ENCODE measurements at regions not wholly inside any gene's neighbourhood (a gene's known extent, or its start where the extent isn't known, plus 50 kb on each side); places are given as distances from the start of the nearest gene placed in this dataset.

DNA sequence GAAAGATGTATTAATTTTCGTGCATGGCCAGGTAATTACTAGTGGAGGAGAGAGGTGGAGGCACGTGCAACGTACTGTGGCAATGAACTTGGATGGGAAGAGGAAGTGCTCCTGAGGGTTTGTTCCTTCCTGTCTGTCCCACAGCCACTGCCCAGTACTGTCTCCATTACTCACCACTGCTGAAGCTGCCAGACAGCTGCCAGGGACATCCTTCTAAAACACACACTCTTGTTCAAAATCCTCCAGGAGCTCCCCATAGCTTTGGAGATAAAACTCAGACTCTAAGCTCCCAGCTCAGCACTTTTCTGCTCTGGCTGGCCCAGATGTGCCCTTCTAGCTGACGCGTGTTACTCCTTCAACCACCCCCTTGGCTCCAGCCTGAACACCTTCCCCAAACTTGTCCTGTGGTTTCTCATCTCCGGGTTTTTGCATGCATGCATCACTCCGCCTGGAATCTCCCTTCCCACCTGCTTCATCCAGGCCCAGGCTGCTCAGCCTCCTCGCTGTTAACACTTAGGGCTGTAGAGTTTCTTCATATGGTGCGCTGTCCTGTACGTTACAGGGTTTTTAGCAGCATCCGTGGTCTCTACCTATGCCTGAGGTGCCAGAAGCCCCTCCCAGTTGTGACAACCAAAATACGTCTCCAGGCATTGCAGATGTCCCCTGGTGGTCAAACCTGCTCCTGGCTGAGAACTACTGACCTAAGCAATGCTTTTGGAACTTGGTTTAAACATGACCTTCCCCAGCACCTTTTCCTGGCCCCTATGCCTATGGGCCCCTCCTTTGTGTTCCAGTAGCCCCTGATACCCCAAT lies 69.5 kb downstream of the C11orf91 start:
- H3K36me3 Mint-ChIP-seq (ENCODE audit: insufficient read depth, unreplicated experiment) = peaks cover 5% of the 10 kb centered on the region

DNA sequence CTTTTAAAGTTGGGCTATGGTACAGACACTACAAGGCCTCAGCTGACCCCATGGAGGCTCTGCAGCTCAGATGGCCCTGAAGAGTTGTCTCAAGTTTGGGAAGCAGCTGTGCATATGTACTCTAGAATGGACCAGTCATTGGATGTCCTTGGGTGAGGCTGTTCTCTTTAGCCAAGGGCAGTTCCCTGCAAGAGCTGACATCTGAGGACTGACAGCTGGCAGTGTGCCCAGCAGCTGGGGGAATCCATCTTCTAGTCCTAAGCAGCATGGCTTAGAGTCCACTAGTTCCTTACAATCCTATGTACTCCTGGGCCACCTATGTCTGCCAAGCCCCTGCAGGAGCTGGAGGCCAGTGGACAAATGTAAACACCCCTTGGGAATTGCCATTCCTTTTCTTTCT lies 76.5 kb downstream of the C11orf91 start:
- Mint-ChIP-seq H3K27me3 (ENCODE audit: unreplicated experiment) (no peaks in the 10 kb centered on the region), H3K4me1 (ENCODE audit: low read depth, unreplicated experiment) (no peaks in the 10 kb centered on the region), H3K9me3 (ENCODE audit: low read depth, unreplicated experiment) (no peaks in the 10 kb centered on the region), H3K36me3 (ENCODE audit: insufficient read depth, unreplicated experiment) (peaks cover 5% of the 10 kb centered on the region), H3K4me3 (ENCODE audit: low read depth, unreplicated experiment) (no peak overlapping the region), H3K27ac (ENCODE audit: unreplicated experiment) (no peak overlapping the region)
- no peak for DNase-seq
- TF ChIP-seq, protein P1, sequence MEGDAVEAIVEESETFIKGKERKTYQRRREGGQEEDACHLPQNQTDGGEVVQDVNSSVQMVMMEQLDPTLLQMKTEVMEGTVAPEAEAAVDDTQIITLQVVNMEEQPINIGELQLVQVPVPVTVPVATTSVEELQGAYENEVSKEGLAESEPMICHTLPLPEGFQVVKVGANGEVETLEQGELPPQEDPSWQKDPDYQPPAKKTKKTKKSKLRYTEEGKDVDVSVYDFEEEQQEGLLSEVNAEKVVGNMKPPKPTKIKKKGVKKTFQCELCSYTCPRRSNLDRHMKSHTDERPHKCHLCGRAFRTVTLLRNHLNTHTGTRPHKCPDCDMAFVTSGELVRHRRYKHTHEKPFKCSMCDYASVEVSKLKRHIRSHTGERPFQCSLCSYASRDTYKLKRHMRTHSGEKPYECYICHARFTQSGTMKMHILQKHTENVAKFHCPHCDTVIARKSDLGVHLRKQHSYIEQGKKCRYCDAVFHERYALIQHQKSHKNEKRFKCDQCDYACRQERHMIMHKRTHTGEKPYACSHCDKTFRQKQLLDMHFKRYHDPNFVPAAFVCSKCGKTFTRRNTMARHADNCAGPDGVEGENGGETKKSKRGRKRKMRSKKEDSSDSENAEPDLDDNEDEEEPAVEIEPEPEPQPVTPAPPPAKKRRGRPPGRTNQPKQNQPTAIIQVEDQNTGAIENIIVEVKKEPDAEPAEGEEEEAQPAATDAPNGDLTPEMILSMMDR (IDR thresholded peaks at IDR 0.05; ENCODE audit: unreplicated experiment) = no peak
- CTCF ChIA-PET = no interaction called here
- BruUV-seq (replicated peaks) = no TSS peak
- intact Hi-C loops (cut with micrococcal nuclease; ENCODE audit: unreplicated experiment) = no loop called here

More for the DNA sequence above, 69.5 kb downstream of the C11orf91 start:
- Mint-ChIP-seq H3K27me3 (ENCODE audit: unreplicated experiment) (no peaks in the 10 kb centered on the region), H3K4me1 (ENCODE audit: low read depth, unreplicated experiment) (peaks cover 19% of the 10 kb centered on the region), H3K9me3 (ENCODE audit: low read depth, unreplicated experiment) (no peaks in the 10 kb centered on the region), H3K4me3 (ENCODE audit: low read depth, unreplicated experiment) (no peak overlapping the region), H3K27ac (ENCODE audit: unreplicated experiment) (no peak overlapping the region)
- BruUV-seq (replicated peaks) = no TSS peak
- no peak for DNase-seq
- CTCF ChIA-PET = no interaction called here
- TF ChIP-seq, protein P1 (IDR thresholded peaks at IDR 0.05; ENCODE audit: unreplicated experiment) = no peak
- intact Hi-C loops (cut with micrococcal nuclease; ENCODE audit: unreplicated experiment) = no loop called here

DNA sequence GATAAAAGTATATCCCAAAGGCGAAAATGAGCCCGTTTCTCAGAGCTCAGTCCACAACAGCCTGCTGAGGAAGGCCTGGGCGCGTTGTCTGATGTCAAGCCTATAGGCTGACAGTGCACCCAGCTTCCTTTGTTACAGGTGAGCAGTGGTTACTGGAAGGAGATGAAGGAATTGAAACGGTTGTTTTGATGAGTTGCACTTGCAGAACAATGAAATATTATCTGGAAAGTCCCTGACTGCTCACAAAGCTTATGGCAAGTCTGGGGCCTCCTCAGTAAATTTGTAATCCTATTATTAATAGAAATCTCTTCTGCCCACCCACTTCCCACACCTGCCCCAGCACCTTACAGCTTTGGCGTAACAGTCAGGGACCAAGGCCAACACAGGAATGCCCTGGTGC lies 77.8 kb downstream of the C11orf91 start:
- no peaks in the 10 kb centered on the region for H3K4me1 Mint-ChIP-seq (ENCODE audit: low read depth, unreplicated experiment)
- CTCF ChIA-PET = interaction anchor here (0.6 kb wide), 1 partner anchor 85 kb away, joined by 3 read pairs; no protein-coding TSS in a partner anchor
- BruUV-seq (replicated peaks) = no TSS peak
- no peak overlapping the region for H3K4me3 Mint-ChIP-seq (ENCODE audit: low read depth, unreplicated experiment)
- no peak for DNase-seq
- intact Hi-C loops (cut with micrococcal nuclease; ENCODE audit: unreplicated experiment) = no loop called here
- no peaks in the 10 kb centered on the region for H3K27me3 Mint-ChIP-seq (ENCODE audit: unreplicated experiment)
- no peak overlapping the region for H3K27ac Mint-ChIP-seq (ENCODE audit: unreplicated experiment)
- no peaks in the 10 kb centered on the region for H3K9me3 Mint-ChIP-seq (ENCODE audit: low read depth, unreplicated experiment)
- peaks cover 5% of the 10 kb centered on the region for H3K36me3 Mint-ChIP-seq (ENCODE audit: insufficient read depth, unreplicated experiment)
- TF ChIP-seq, protein P1 (IDR thresholded peaks at IDR 0.05; ENCODE audit: unreplicated experiment) = no peak

DNA sequence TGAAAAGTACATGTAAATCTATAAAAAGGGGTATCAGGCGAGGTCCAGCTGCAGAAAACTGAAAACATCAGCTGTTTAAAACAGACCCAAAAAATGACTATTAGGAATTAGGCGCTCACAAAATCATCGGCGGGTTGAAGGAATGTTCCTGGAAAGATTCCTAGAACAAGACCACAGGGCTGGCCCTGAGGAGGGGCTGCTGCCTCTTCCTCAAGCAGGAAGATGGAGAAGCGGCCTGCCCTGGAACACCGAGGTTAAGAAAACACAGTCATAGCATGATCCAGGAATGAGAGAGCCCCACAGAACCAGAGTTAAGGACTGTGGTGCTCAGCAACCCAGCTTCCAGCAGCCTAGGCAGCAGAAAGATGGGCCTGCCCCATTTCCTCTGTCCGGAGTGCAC lies 78.4 kb downstream of the C11orf91 start:
- peaks cover 5% of the 10 kb centered on the region for H3K36me3 Mint-ChIP-seq (ENCODE audit: insufficient read depth, unreplicated experiment)
- TF ChIP-seq, protein P1 (IDR thresholded peaks at IDR 0.05; ENCODE audit: unreplicated experiment) = no peak
- no TSS peak for BruUV-seq (replicated peaks)
- H3K4me3 Mint-ChIP-seq (ENCODE audit: low read depth, unreplicated experiment) = no peak overlapping the region
- H3K9me3 Mint-ChIP-seq (ENCODE audit: low read depth, unreplicated experiment) = no peaks in the 10 kb centered on the region
- H3K27ac Mint-ChIP-seq (ENCODE audit: unreplicated experiment) = no peak overlapping the region
- DNase-seq = no peak
- no peaks in the 10 kb centered on the region for H3K27me3 Mint-ChIP-seq (ENCODE audit: unreplicated experiment)
- CTCF ChIA-PET = no interaction called here
- intact Hi-C loops (cut with micrococcal nuclease; ENCODE audit: unreplicated experiment) = no loop called here
- H3K4me1 Mint-ChIP-seq (ENCODE audit: low read depth, unreplicated experiment) = no peaks in the 10 kb centered on the region

Measured in Calu3 (cell line).